ENCODE measurements at regions not wholly inside any gene's neighbourhood (a gene's known extent, or its start where the extent isn't known, plus 50 kb on each side); places are given as distances from the start of the nearest gene placed in this dataset.
A peak's percentile ranks its signal among the peaks of the same experiment; 100 is the strongest.

- DNase-seq (ENCODE audit: low spot score, unreplicated experiment), result no peak
- no peak for TF ChIP-seq CTCF (IDR thresholded peaks at IDR 0.05; ENCODE audit: unreplicated experiment)
- H3K4me1 Mint-ChIP-seq (ENCODE audit: low read depth), result peaks cover 21% of the 10 kb centered on the region
- H3K4me3 Mint-ChIP-seq (ENCODE audit: low read depth), result no peak overlapping the region
- peaks cover 6% of the 10 kb centered on the region for H3K27me3 Mint-ChIP-seq
- H3K9me3 Mint-ChIP-seq (ENCODE audit: low read depth), result peaks cover 8% of the 10 kb centered on the region
- peaks cover 2% of the 10 kb centered on the region for H3K36me3 Mint-ChIP-seq (ENCODE audit: insufficient read depth)
- H3K27ac Mint-ChIP-seq, result no peak overlapping the region
Measured at GRCh38 chr2:234138836-234139235, 88.3 kb downstream of the SPP2 start.

GRCh38 chr2:234137400-234138014 lies 87.0 kb downstream of the SPP2 start:
- TF ChIP-seq CTCF (IDR thresholded peaks at IDR 0.05; ENCODE audit: unreplicated experiment), result no peak
- no peak overlapping the region for H3K27ac Mint-ChIP-seq
- H3K4me1 Mint-ChIP-seq (ENCODE audit: low read depth), result peaks cover 18% of the 10 kb centered on the region
- peaks cover 2% of the 10 kb centered on the region for H3K36me3 Mint-ChIP-seq (ENCODE audit: insufficient read depth)
- DNase-seq (ENCODE audit: low spot score, unreplicated experiment), result no peak
- H3K27me3 Mint-ChIP-seq, result peaks cover 14% of the 10 kb centered on the region
- H3K9me3 Mint-ChIP-seq (ENCODE audit: low read depth), result peaks cover 8% of the 10 kb centered on the region
- no peak overlapping the region for H3K4me3 Mint-ChIP-seq (ENCODE audit: low read depth)

GRCh38 chr2:234136461-234136860 lies 86.0 kb downstream of the SPP2 start:
- Mint-ChIP-seq H3K27ac (peak overlapping the region; percentile 80), H3K9me3 (ENCODE audit: low read depth) (peaks cover 8% of the 10 kb centered on the region), H3K27me3 (peaks cover 18% of the 10 kb centered on the region), H3K4me1 (ENCODE audit: low read depth) (peaks cover 16% of the 10 kb centered on the region), H3K36me3 (ENCODE audit: insufficient read depth) (peaks cover 2% of the 10 kb centered on the region), H3K4me3 (ENCODE audit: low read depth) (no peak overlapping the region)
- no peak for DNase-seq (ENCODE audit: low spot score, unreplicated experiment)
- TF ChIP-seq CTCF (IDR thresholded peaks at IDR 0.05; ENCODE audit: unreplicated experiment), result no peak

- Mint-ChIP-seq H3K4me1 (ENCODE audit: low read depth) (peaks cover 16% of the 10 kb centered on the region), H3K27ac (peak overlapping the region; percentile 75), H3K27me3 (peaks cover 24% of the 10 kb centered on the region), H3K36me3 (ENCODE audit: insufficient read depth) (peaks cover 2% of the 10 kb centered on the region), H3K4me3 (ENCODE audit: low read depth) (no peak overlapping the region), H3K9me3 (ENCODE audit: low read depth) (peaks cover 8% of the 10 kb centered on the region)
- DNase-seq (ENCODE audit: low spot score, unreplicated experiment), result peak; percentile 50
- peak; percentile 82 for TF ChIP-seq CTCF (IDR thresholded peaks at IDR 0.05; ENCODE audit: unreplicated experiment)
Measured at GRCh38 chr2:234135750-234136221, 85.3 kb downstream of the SPP2 start.

GRCh38 chr2:234134496-234134895 lies 84.0 kb downstream of the SPP2 start:
- peaks cover 27% of the 10 kb centered on the region for H3K27me3 Mint-ChIP-seq
- DNase-seq (ENCODE audit: low spot score, unreplicated experiment), result no peak
- H3K4me3 Mint-ChIP-seq (ENCODE audit: low read depth), result no peak overlapping the region
- peaks cover 5% of the 10 kb centered on the region for H3K9me3 Mint-ChIP-seq (ENCODE audit: low read depth)
- no peak overlapping the region for H3K27ac Mint-ChIP-seq
- no peak for TF ChIP-seq CTCF (IDR thresholded peaks at IDR 0.05; ENCODE audit: unreplicated experiment)
- H3K4me1 Mint-ChIP-seq (ENCODE audit: low read depth), result peaks cover 16% of the 10 kb centered on the region
- peaks cover 2% of the 10 kb centered on the region for H3K36me3 Mint-ChIP-seq (ENCODE audit: insufficient read depth)

All from progenitor cell of endocrine pancreas (in vitro differentiated cells).